ENCODE measurements at regions not wholly inside any gene's neighbourhood (a gene's known extent, or its start where the extent isn't known, plus 50 kb on each side); places are given as distances from the start of the nearest gene placed in this dataset.

GRCh38 chr2:41313082-41313481 lies 734.7 kb upstream of the PKDCC start:
- TF ChIP-seq POLR2A (IDR thresholded peaks at IDR 0.05): no peak
- TF ChIP-seq, protein P1, sequence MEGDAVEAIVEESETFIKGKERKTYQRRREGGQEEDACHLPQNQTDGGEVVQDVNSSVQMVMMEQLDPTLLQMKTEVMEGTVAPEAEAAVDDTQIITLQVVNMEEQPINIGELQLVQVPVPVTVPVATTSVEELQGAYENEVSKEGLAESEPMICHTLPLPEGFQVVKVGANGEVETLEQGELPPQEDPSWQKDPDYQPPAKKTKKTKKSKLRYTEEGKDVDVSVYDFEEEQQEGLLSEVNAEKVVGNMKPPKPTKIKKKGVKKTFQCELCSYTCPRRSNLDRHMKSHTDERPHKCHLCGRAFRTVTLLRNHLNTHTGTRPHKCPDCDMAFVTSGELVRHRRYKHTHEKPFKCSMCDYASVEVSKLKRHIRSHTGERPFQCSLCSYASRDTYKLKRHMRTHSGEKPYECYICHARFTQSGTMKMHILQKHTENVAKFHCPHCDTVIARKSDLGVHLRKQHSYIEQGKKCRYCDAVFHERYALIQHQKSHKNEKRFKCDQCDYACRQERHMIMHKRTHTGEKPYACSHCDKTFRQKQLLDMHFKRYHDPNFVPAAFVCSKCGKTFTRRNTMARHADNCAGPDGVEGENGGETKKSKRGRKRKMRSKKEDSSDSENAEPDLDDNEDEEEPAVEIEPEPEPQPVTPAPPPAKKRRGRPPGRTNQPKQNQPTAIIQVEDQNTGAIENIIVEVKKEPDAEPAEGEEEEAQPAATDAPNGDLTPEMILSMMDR (IDR thresholded peaks at IDR 0.05): no peak
